CD4-positive, alpha-beta T cell (primary cell): ENCODE measurements at regions not wholly inside any gene's neighbourhood (a gene's known extent, or its start where the extent isn't known, plus 50 kb on each side); places are given as distances from the start of the nearest gene placed in this dataset.

Source experiments
- ATAC-seq: fragments of 200-7000 bp; cut with Tn5 transposase; one replicate; pipeline ENCODE4 v1.10.0; 2022; ENCODE audit warnings: mild to moderate bottlenecking; ENCODE audit not compliant: poor library complexity
- CTCF ChIA-PET: fragments of 350-600 bp; sonication (Branson Sonifier 250); formaldehyde crosslinking; loops from one replicate; lab custom pipeline; 2021; ENCODE audit warnings: antibody characterized with exemption, inconsistent platforms; lab: Charles Lee
- POLR2A ChIA-PET: fragments of 350-600 bp; sonication (Branson Sonifier 250); formaldehyde crosslinking; loops from one replicate; lab custom pipeline; 2021; ENCODE audit warnings: antibody characterized with exemption, inconsistent platforms; lab: Charles Lee
- DNase-seq, 14 experiments: peaks; one replicate each; pipeline ENCODE4 v3.0.0-alpha.2; 2013 to 2020; ENCODE audit warnings: mixed read lengths in 2 of 14
- H3K27ac ChIP-seq, 2 donors: one replicate each; pipeline versions ENCODE4 v1.5.1 to v1.7.0; 2013; ENCODE audit warnings: low read length in 2 of 2, low read depth in 1 of 2, mild to moderate bottlenecking in 1 of 2
- H3K27me3 ChIP-seq, 2 experiments: 1 replicate in 1 of 2; 2 replicates in 1 of 2; pipeline versions ENCODE4 v1.6.1 to v1.7.0; 2013; ENCODE audit warnings: low read length in 2 of 2, control low read depth in 1 of 2, mild to moderate bottlenecking in 1 of 2, moderate library complexity in 1 of 2; ENCODE audit not compliant: insufficient read depth in 2 of 2, control insufficient read depth in 1 of 2
- H3K36me3 ChIP-seq: one replicate; pipeline ENCODE4 v1.6.1; 2013; ENCODE audit warnings: low read length, control low read depth; ENCODE audit not compliant: insufficient read depth
- H3K4me1 ChIP-seq: one replicate; pipeline ENCODE4 v1.6.1; 2013; ENCODE audit warnings: low read length, control low read depth; ENCODE audit not compliant: insufficient read depth
- H3K4me3 ChIP-seq: one replicate; pipeline ENCODE4 v1.5.1; 2013; ENCODE audit warnings: mild to moderate bottlenecking, low read length, moderate library complexity
- H3K9me3 ChIP-seq, 2 experiments: 1 replicate in 1 of 2; 2 replicates in 1 of 2; pipeline versions ENCODE4 v1.6.1 to v1.7.0; 2013; ENCODE audit warnings: low read length in 2 of 2, mild to moderate bottlenecking in 2 of 2, control low read depth in 1 of 2, moderate library complexity in 1 of 2; ENCODE audit not compliant: control insufficient read depth in 1 of 2, insufficient read depth in 1 of 2
- H3K27ac Mint-ChIP-seq: one replicate; pipeline ENCODE4 v1.8.0; 2020; ENCODE audit warnings: mixed read lengths
- H3K27me3 Mint-ChIP-seq: one replicate; pipeline ENCODE4 v1.8.0; 2021; ENCODE audit warnings: mixed read lengths
- H3K36me3 Mint-ChIP-seq: one replicate; pipeline ENCODE4 v1.8.0; 2021; ENCODE audit warnings: low read depth, mixed read lengths
- H3K4me1 Mint-ChIP-seq: one replicate; pipeline ENCODE4 v1.8.0; 2021; ENCODE audit warnings: low read depth, mixed read lengths
- H3K4me3 Mint-ChIP-seq: one replicate; pipeline ENCODE4 v1.8.0; 2020; ENCODE audit warnings: mild to moderate bottlenecking, mixed read lengths
- H3K9me3 Mint-ChIP-seq: one replicate; pipeline ENCODE4 v1.8.0; 2020; ENCODE audit warnings: mixed read lengths
- CTCF ChIP-seq: fragments of 200-600 bp; IDR thresholded peaks from one replicate; pipeline ENCODE4 v1.8.0; 2022; ENCODE audit warnings: antibody characterized with exemption, mild to moderate bottlenecking
- intact Hi-C, 2 experiments: fragments of 100-400 bp; cut with DNase I in 1 of 2; cut with micrococcal nuclease in 1 of 2; formaldehyde crosslinking; loops; one replicate each; pipeline versions ENCODE4 v1.15.1 to v1.9.0; 2023 to 2025; cut with DNase I, micrococcal nuclease

- no peak for TF ChIP-seq CTCF
- Mint-ChIP-seq H3K4me1 (no peaks in the 10 kb centered on the region), H3K4me3 (no peak overlapping the region), H3K9me3 (peaks cover 18% of the 10 kb centered on the region), H3K27ac (no peak overlapping the region), H3K27me3 (no peaks in the 10 kb centered on the region), H3K36me3 (no peaks in the 10 kb centered on the region)
- Histone ChIP-seq H3K36me3 (no peaks in the 10 kb centered on the region), H3K27ac (no peak overlapping the region), H3K4me3 (no peak overlapping the region), H3K9me3 (peaks cover 0 to 4% of the 10 kb centered on the region in 2 experiments), H3K4me1 (no peaks in the 10 kb centered on the region), H3K27me3 (no peaks in the 10 kb centered on the region)
- ATAC-seq (no peak), DNase-seq (no peak)
- intact Hi-C loops: no loop called here
- CTCF ChIA-PET: no interaction called here
- POLR2A ChIA-PET: no interaction called here
Observed at GRCh38 chr4:19329631-19330030, 922.1 kb upstream of the SLIT2 start.

DNA sequence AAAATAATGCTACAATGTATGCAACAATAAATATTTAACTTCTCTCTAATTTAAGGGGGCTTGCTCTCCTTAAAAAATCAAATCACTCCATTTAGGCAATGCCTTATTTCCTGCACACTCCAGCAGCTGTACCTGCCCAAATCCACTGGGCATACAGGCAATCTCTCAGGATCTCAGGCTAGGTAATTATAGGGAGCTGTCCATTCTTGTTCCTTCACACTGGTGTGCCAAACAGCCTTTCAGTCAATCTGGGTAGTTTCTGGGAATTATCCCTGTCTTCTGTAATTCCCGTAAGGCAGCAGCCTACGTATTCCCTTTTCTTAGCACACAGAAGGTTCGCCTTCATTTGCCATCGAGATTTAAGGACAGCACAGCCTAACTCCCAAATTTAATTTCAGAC lies 922.6 kb upstream of the SLIT2 start:
- no peaks in the 10 kb centered on the region for H3K27me3 Mint-ChIP-seq
- ATAC-seq (no peak), DNase-seq (no peak)
- POLR2A ChIA-PET: no interaction called here
- intact Hi-C loops: no loop called here
- no peak overlapping the region for H3K27ac Mint-ChIP-seq
- H3K4me1 Mint-ChIP-seq: no peaks in the 10 kb centered on the region
- Histone ChIP-seq H3K27me3 (no peaks in the 10 kb centered on the region), H3K36me3 (no peaks in the 10 kb centered on the region), H3K4me3 (no peak overlapping the region), H3K4me1 (no peaks in the 10 kb centered on the region), H3K27ac (no peak overlapping the region), H3K9me3 (peaks cover 0 to 4% of the 10 kb centered on the region in 2 experiments)
- H3K4me3 Mint-ChIP-seq: no peak overlapping the region
- CTCF ChIA-PET: no interaction called here
- H3K9me3 Mint-ChIP-seq: peaks cover 17% of the 10 kb centered on the region
- TF ChIP-seq CTCF: no peak
- no peaks in the 10 kb centered on the region for H3K36me3 Mint-ChIP-seq

- Mint-ChIP-seq H3K4me1 (no peaks in the 10 kb centered on the region), H3K36me3 (no peaks in the 10 kb centered on the region), H3K27ac (no peak overlapping the region), H3K4me3 (no peak overlapping the region), H3K9me3 (peaks cover 14% of the 10 kb centered on the region), H3K27me3 (no peaks in the 10 kb centered on the region)
- H3K4me1 ChIP-seq: no peaks in the 10 kb centered on the region
- H3K27ac ChIP-seq: no peak overlapping the region
- TF ChIP-seq CTCF: no peak
- DNase-seq (no peak), ATAC-seq (no peak)
- no peaks in the 10 kb centered on the region for H3K9me3 ChIP-seq
- H3K36me3 ChIP-seq: no peaks in the 10 kb centered on the region
- no peak overlapping the region for H3K4me3 ChIP-seq
- H3K27me3 ChIP-seq: no peaks in the 10 kb centered on the region
- CTCF ChIA-PET: no interaction called here
- intact Hi-C loops: no loop called here
- POLR2A ChIA-PET: no interaction called here
Observed at GRCh38 chr4:19327364-19327763, 924.3 kb upstream of the SLIT2 start.
